IMR-90 (cell line): ENCODE measurements at regions not wholly inside any gene's neighbourhood (a gene's known extent, or its start where the extent isn't known, plus 50 kb on each side); places are given as distances from the start of the nearest gene placed in this dataset.

Experiments
- ATAC-seq: fragments of 200-7000 bp; cut with Tn5 transposase; 2 replicates; pipeline ENCODE4 v1.9.1; 2020; ENCODE audit warnings: low read depth, mild to moderate bottlenecking, moderate library complexity
- BruUV-seq: library from RNA; stranded (reverse); fragments of 400-500 nt; replicated peaks from 2 replicates; lab custom pipeline; 2021; lab: Mats Ljungman, UMichigan
- CTCF ChIA-PET: fragments of 300-600 bp; formaldehyde crosslinking; extraction: SDS; loops from one replicate; lab custom pipeline; 2021; ENCODE audit warnings: antibody characterized with exemption; lab: Yijun Ruan, JAX
- POLR2A ChIA-PET: fragments of 300-600 bp; sonication (Branson Sonifier 250); formaldehyde crosslinking; loops from one replicate; lab custom pipeline; 2022; ENCODE audit warnings: antibody characterized with exemption; ENCODE audit not compliant: unreplicated experiment; lab: Charles Lee
- DNase-seq: peaks from one replicate; pipeline ENCODE4 v3.0.0; 2013
- H2AFZ ChIP-seq: replicated peaks from 2 replicates; pipeline ENCODE3; 2013; ENCODE audit warnings: low read length, mild to moderate bottlenecking; ENCODE audit not compliant: poor library complexity
- H2AK5ac ChIP-seq: 2 replicates; pipeline ENCODE4 v1.6.1; 2013; ENCODE audit warnings: low read depth, low read length, inconsistent platforms
- H2AK9ac ChIP-seq: replicated peaks from 2 replicates; pipeline ENCODE3; 2013; ENCODE audit warnings: mild to moderate bottlenecking, low read depth, low read length, moderate library complexity; ENCODE audit not compliant: poor library complexity
- H2BK120ac ChIP-seq: 2 replicates; pipeline ENCODE4 v1.6.1; 2013; ENCODE audit warnings: low read depth, low read length, inconsistent platforms
- H2BK15ac ChIP-seq: 3 replicates; pipeline ENCODE4 v1.6.1; 2013; ENCODE audit warnings: low read depth, low read length, inconsistent platforms
- H2BK20ac ChIP-seq: 2 replicates; pipeline ENCODE4 v1.6.1; 2013; ENCODE audit warnings: low read depth, mild to moderate bottlenecking, inconsistent platforms, low read length, moderate library complexity
- H2BK5ac ChIP-seq: 2 replicates; pipeline ENCODE4 v1.6.1; 2013; ENCODE audit warnings: mild to moderate bottlenecking, low read depth, low read length, inconsistent platforms; ENCODE audit not compliant: poor library complexity, severe bottlenecking
- H3K14ac ChIP-seq: replicated peaks from 2 replicates; pipeline ENCODE4 v1.6.1; 2013; ENCODE audit warnings: low read depth, low read length, inconsistent platforms
- H3K18ac ChIP-seq: 2 replicates; pipeline ENCODE4 v1.6.1; 2013; ENCODE audit warnings: low read depth, low read length, control low read depth
- H3K23ac ChIP-seq: 2 replicates; pipeline ENCODE4 v1.6.1; 2013; ENCODE audit warnings: low read depth, low read length, inconsistent platforms
- H3K27ac ChIP-seq: 2 replicates; pipeline ENCODE4 v1.5.1; 2013; ENCODE audit warnings: mild to moderate bottlenecking, control low read depth, low read length; ENCODE audit not compliant: insufficient read depth
- H3K27me3 ChIP-seq: 2 replicates; pipeline ENCODE4 v1.6.1; 2013; ENCODE audit warnings: low read length; ENCODE audit not compliant: control insufficient read depth, insufficient read depth
- H3K36me3 ChIP-seq: 2 replicates; pipeline ENCODE4 v1.6.1; 2013; ENCODE audit warnings: low read length, mixed read lengths; ENCODE audit not compliant: control insufficient read depth, insufficient read depth
- H3K4ac ChIP-seq: 2 replicates; pipeline ENCODE4 v1.6.1; 2013; ENCODE audit warnings: low read depth, low read length, inconsistent platforms
- H3K4me1 ChIP-seq: 2 replicates; pipeline ENCODE4 v1.6.1; 2013; ENCODE audit warnings: low read length, mixed read lengths; ENCODE audit not compliant: control insufficient read depth, insufficient read depth
- H3K4me2 ChIP-seq: 2 replicates; pipeline ENCODE4 v1.6.1; 2013; ENCODE audit warnings: low read depth, mild to moderate bottlenecking, control low read depth, low read length, moderate library complexity
- H3K4me3 ChIP-seq: 2 replicates; pipeline ENCODE4 v1.5.1; 2013; ENCODE audit warnings: low read depth, mild to moderate bottlenecking, control low read depth, low read length, moderate library complexity; ENCODE audit not compliant: insufficient read depth
- H3K56ac ChIP-seq: 2 replicates; pipeline ENCODE4 v1.6.1; 2013; ENCODE audit warnings: low read length, inconsistent platforms; ENCODE audit not compliant: insufficient read depth; ENCODE audit errors: extremely low read depth
- H3K79me1 ChIP-seq, 2 experiments: 2 replicates each; pipeline ENCODE4 v1.6.1; 2013; ENCODE audit warnings: low read length in 2 of 2, inconsistent platforms in 1 of 2, low read depth in 1 of 2
- H3K9ac ChIP-seq: 2 replicates; pipeline ENCODE4 v1.6.1; 2013; ENCODE audit warnings: low read depth, low read length, control low read depth
- H3K9me1 ChIP-seq: 2 replicates; pipeline ENCODE4 v1.6.1; 2013; ENCODE audit warnings: low read length, inconsistent platforms; ENCODE audit not compliant: insufficient read depth
- H3K9me3 ChIP-seq: 2 replicates; pipeline ENCODE4 v1.6.1; 2013; ENCODE audit warnings: low read length; ENCODE audit not compliant: control insufficient read depth, insufficient read depth
- H4K20me1 ChIP-seq: 2 replicates; pipeline ENCODE4 v1.6.1; 2013; ENCODE audit warnings: low read length, inconsistent platforms; ENCODE audit not compliant: insufficient read depth
- H4K5ac ChIP-seq: 2 replicates; pipeline ENCODE4 v1.6.1; 2013; ENCODE audit warnings: mild to moderate bottlenecking, low read depth, low read length, control low read depth
- H4K8ac ChIP-seq, 2 experiments: 2 replicates each; pipeline ENCODE4 v1.6.1; 2013; ENCODE audit warnings: low read depth in 2 of 2, low read length in 2 of 2, control low read depth in 1 of 2, inconsistent platforms in 1 of 2
- H4K91ac ChIP-seq: 2 replicates; pipeline ENCODE4 v1.6.1; 2013; ENCODE audit warnings: low read depth, low read length, inconsistent platforms; ENCODE audit not compliant: insufficient read depth
- BHLHE40 ChIP-seq: fragments of 150-350 bp; IDR thresholded peaks from 2 replicates; pipeline ENCODE4 v1.6.1; 2016; ENCODE audit warnings: mild to moderate bottlenecking, low read depth, low read length
- CEBPB ChIP-seq: IDR thresholded peaks from 2 replicates; pipeline ENCODE4 v1.6.1; 2012; ENCODE audit warnings: low read depth, low read length, improper control_type of control experiment
- CHD1 ChIP-seq: IDR thresholded peaks from 2 replicates; pipeline ENCODE4 v1.6.1; 2012; ENCODE audit warnings: low read depth, low read length, improper control_type of control experiment
- ELK1 ChIP-seq: fragments of 150-350 bp; IDR thresholded peaks from 2 replicates; pipeline ENCODE4 v1.6.1; 2016; ENCODE audit warnings: low read depth, mild to moderate bottlenecking, low read length, moderate library complexity, borderline replicate concordance
- FOS ChIP-seq: fragments of 150-350 bp; IDR thresholded peaks from 2 replicates; pipeline ENCODE4 v1.6.1; 2016; ENCODE audit warnings: low read depth, low read length
- MAFK ChIP-seq: IDR thresholded peaks from 2 replicates; pipeline ENCODE4 v1.6.1; 2012; ENCODE audit warnings: low read depth, low read length, improper control_type of control experiment
- MAZ ChIP-seq: IDR thresholded peaks from 2 replicates; pipeline ENCODE4 v1.6.1; 2012; ENCODE audit warnings: low read depth, mild to moderate bottlenecking, low read length, improper control_type of control experiment, moderate library complexity, borderline replicate concordance
- MXI1 ChIP-seq: IDR thresholded peaks from 2 replicates; pipeline ENCODE4 v1.6.1; 2012; ENCODE audit warnings: low read depth, mild to moderate bottlenecking, low read length, moderate library complexity, borderline replicate concordance
- NFE2L2 ChIP-seq: fragments of 150-350 bp; IDR thresholded peaks from 2 replicates; pipeline ENCODE4 v1.6.1; 2016; ENCODE audit warnings: low read depth, mild to moderate bottlenecking, low read length
- POLR2A ChIP-seq: IDR thresholded peaks from 2 replicates; pipeline ENCODE4 v1.6.1; 2012; ENCODE audit warnings: mild to moderate bottlenecking, low read depth, low read length
- RAD21 ChIP-seq: IDR thresholded peaks from 2 replicates; pipeline ENCODE4 v1.6.1; 2012; ENCODE audit warnings: low read length, improper control_type of control experiment
- RCOR1 ChIP-seq: IDR thresholded peaks from 2 replicates; pipeline ENCODE4 v1.6.1; 2012; ENCODE audit warnings: mild to moderate bottlenecking, low read length, improper control_type of control experiment; ENCODE audit not compliant: insufficient replicate concordance
- RFX5 ChIP-seq: IDR thresholded peaks from 2 replicates; pipeline ENCODE4 v1.8.0; 2012; ENCODE audit warnings: low read depth, mild to moderate bottlenecking, low read length, moderate library complexity
- SMC3 ChIP-seq: fragments of 150-350 bp; IDR thresholded peaks from 2 replicates; pipeline ENCODE4 v1.6.1; 2016; ENCODE audit warnings: low read depth, mild to moderate bottlenecking, antibody characterized with exemption, low read length, moderate library complexity
- WGBS, 2 experiments: methylation state at CpG; one replicate each; pipeline versions ENCODE4 v1.1.5 to v1.1.7; 2013; ENCODE audit warnings: missing lambda C conversion rate in 2 of 2; ENCODE audit not compliant: insufficient read length in 1 of 2; ENCODE audit errors: extremely low coverage in 2 of 2; 5-methylcytosine and 5-hydroxymethylcytosine counted together
- dilution Hi-C: fragments of 300-500 bp; cut with HindIII; formaldehyde crosslinking; loops from one replicate; pipeline ENCODE4 v1.14.3; 2018; ENCODE audit warnings: low sequenced_read_pairs; ENCODE audit not compliant: unreplicated experiment
- in situ Hi-C: fragments of 300-500 bp; cut with MboI; formaldehyde crosslinking; loops from 3 replicates; pipeline ENCODE4 v1.14.3; 2019; ENCODE audit warnings: low sequenced_read_pairs, inconsistent platforms, mixed read lengths
- intact Hi-C: fragments of 100-400 bp; cut with micrococcal nuclease; formaldehyde crosslinking; loops from 2 replicates; pipeline ENCODE4 v1.10.0; 2022
- TF ChIP-seq, protein P1 (sequence below): conservative IDR thresholded peaks from 2 replicates; pipeline ENCODE4 v1.5.1; 2012; ENCODE audit warnings: mild to moderate bottlenecking, low read depth, low read length, improper control_type of control experiment
- TF ChIP-seq, protein P2 (sequence below): fragments of 150-350 bp; IDR thresholded peaks from 2 replicates; pipeline ENCODE4 v1.6.1; 2017; ENCODE audit warnings: mild to moderate bottlenecking, antibody characterized with exemption, low read length, low read depth

GRCh38 chr19:30671367-30671619 lies 299.1 kb downstream of the ZNF536 start:
- TF ChIP-seq CHD1 (no peak), FOS (no peak), NFE2L2 (no peak), RFX5 (no peak), BHLHE40 (no peak), MXI1 (no peak), MAFK (no peak), MAZ (no peak), CEBPB (no peak), RAD21 (no peak), SMC3 (no peak), RCOR1 (no peak), POLR2A (no peak), ELK1 (no peak)
- TF ChIP-seq, protein P1, sequence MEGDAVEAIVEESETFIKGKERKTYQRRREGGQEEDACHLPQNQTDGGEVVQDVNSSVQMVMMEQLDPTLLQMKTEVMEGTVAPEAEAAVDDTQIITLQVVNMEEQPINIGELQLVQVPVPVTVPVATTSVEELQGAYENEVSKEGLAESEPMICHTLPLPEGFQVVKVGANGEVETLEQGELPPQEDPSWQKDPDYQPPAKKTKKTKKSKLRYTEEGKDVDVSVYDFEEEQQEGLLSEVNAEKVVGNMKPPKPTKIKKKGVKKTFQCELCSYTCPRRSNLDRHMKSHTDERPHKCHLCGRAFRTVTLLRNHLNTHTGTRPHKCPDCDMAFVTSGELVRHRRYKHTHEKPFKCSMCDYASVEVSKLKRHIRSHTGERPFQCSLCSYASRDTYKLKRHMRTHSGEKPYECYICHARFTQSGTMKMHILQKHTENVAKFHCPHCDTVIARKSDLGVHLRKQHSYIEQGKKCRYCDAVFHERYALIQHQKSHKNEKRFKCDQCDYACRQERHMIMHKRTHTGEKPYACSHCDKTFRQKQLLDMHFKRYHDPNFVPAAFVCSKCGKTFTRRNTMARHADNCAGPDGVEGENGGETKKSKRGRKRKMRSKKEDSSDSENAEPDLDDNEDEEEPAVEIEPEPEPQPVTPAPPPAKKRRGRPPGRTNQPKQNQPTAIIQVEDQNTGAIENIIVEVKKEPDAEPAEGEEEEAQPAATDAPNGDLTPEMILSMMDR, result no peak
- TF ChIP-seq, protein P2, sequence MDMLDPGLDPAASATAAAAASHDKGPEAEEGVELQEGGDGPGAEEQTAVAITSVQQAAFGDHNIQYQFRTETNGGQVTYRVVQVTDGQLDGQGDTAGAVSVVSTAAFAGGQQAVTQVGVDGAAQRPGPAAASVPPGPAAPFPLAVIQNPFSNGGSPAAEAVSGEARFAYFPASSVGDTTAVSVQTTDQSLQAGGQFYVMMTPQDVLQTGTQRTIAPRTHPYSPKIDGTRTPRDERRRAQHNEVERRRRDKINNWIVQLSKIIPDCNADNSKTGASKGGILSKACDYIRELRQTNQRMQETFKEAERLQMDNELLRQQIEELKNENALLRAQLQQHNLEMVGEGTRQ, result no peak
- H3K4ac ChIP-seq, result no peak overlapping the region
- no peak overlapping the region for H3K4me2 ChIP-seq
- H3K4me3 ChIP-seq, result no peak overlapping the region
- H3K14ac ChIP-seq, result no peak overlapping the region
- H3K27me3 ChIP-seq, result no peaks in the 10 kb centered on the region; the same call in 1 of the 2 replicates
- H4K91ac ChIP-seq, result no peak overlapping the region
- H3K36me3 ChIP-seq, result no peaks in the 10 kb centered on the region
- no peak overlapping the region for H2BK120ac ChIP-seq
- no peak overlapping the region for H3K9ac ChIP-seq
- H2AFZ ChIP-seq, result no peak overlapping the region
- H2AK5ac ChIP-seq, result no peak overlapping the region
- H4K5ac ChIP-seq, result no peak overlapping the region
- no peak overlapping the region for H2BK15ac ChIP-seq
- H3K9me3 ChIP-seq, result no peaks in the 10 kb centered on the region
- no peak for ATAC-seq
- dilution Hi-C loops, result no loop called here
- H4K20me1 ChIP-seq, result no peaks in the 10 kb centered on the region
- 82% methylated on average over 2 of the region's 3 CpGs; no CpG with 5 or more reads in 1 of the 2 experiments for WGBS, 2 experiments
- no peaks in the 10 kb centered on the region for H3K9me1 ChIP-seq
- intact Hi-C loops, result no loop called here
- ChIA-PET CTCF (no interaction called here), POLR2A (interaction anchor here (0.6 kb wide), 1 partner anchor 827 kb away, joined by 4 read pairs; no protein-coding TSS in a partner anchor)
- no peak overlapping the region for H2BK20ac ChIP-seq
- in situ Hi-C loops, result loop anchor here (25.0 kb wide), 1 partner anchor 1891 kb away; no protein-coding TSS in a partner anchor
- H2AK9ac ChIP-seq, result no peak overlapping the region
- H3K79me1 ChIP-seq, result no peaks in the 10 kb centered on the region
- H4K8ac ChIP-seq, result no peak overlapping the region
- H3K4me1 ChIP-seq, result no peaks in the 10 kb centered on the region
- H3K18ac ChIP-seq, result no peak overlapping the region
- no peak overlapping the region for H3K27ac ChIP-seq
- H3K23ac ChIP-seq, result no peak overlapping the region
- DNase-seq, result no peak
- H2BK5ac ChIP-seq, result no peak overlapping the region
- BruUV-seq, result no TSS peak
- H3K56ac ChIP-seq, result no peak overlapping the region
